Liver (tissue), 8 donors: ENCODE measurements at regions not wholly inside any gene's neighbourhood (a gene's known extent, or its start where the extent isn't known, plus 50 kb on each side); places are given as distances from the start of the nearest gene placed in this dataset.

Experiments
- DNase-seq: peaks from one replicate; pipeline ENCODE4 v3.0.0-alpha.2; 2017; ENCODE audit warnings: low spot score
- H3K27ac ChIP-seq, 2 donors: one replicate each; pipeline ENCODE4 v1.7.0; 2013; ENCODE audit warnings: inconsistent platforms in 2 of 2, low read length in 2 of 2, control low read depth in 1 of 2, low read depth in 1 of 2, mild to moderate bottlenecking in 1 of 2
- H3K27me3 ChIP-seq, 4 donors: one replicate each; pipeline versions ENCODE4 v1.6.1 to v1.7.0; 2013; ENCODE audit warnings: low read length in 3 of 4, inconsistent platforms in 1 of 4, mild to moderate bottlenecking in 1 of 4, moderate library complexity in 1 of 4; ENCODE audit not compliant: control insufficient read depth in 4 of 4, insufficient read depth in 4 of 4
- H3K36me3 ChIP-seq, 4 donors: one replicate each; pipeline versions ENCODE4 v1.6.1 to v1.7.0; 2013; ENCODE audit warnings: low read length in 3 of 4, mild to moderate bottlenecking in 3 of 4, low read depth in 1 of 4, moderate library complexity in 1 of 4; ENCODE audit not compliant: control insufficient read depth in 4 of 4, insufficient read depth in 3 of 4
- H3K4me1 ChIP-seq, 4 donors: one replicate each; pipeline versions ENCODE4 v1.6.1 to v1.7.0; 2013; ENCODE audit warnings: low read length in 3 of 4, mild to moderate bottlenecking in 3 of 4, moderate library complexity in 1 of 4; ENCODE audit not compliant: control insufficient read depth in 4 of 4, insufficient read depth in 4 of 4
- H3K4me3 ChIP-seq, 3 donors: one replicate each; pipeline versions ENCODE4 v1.6.1 to v1.7.0; 2013; ENCODE audit warnings: low read length in 3 of 3, control low read depth in 1 of 3, low read depth in 1 of 3, mild to moderate bottlenecking in 1 of 3
- H3K9ac ChIP-seq, 2 donors: one replicate each; pipeline ENCODE4 v1.7.0; 2013; ENCODE audit warnings: low read length in 2 of 2, mild to moderate bottlenecking in 2 of 2, moderate library complexity in 2 of 2, control low read depth in 1 of 2, low read depth in 1 of 2
- H3K9me3 ChIP-seq, 4 donors: one replicate each; pipeline versions ENCODE4 v1.6.1 to v1.7.0; 2013; ENCODE audit warnings: low read length in 3 of 4; ENCODE audit not compliant: control insufficient read depth in 4 of 4
- ATF3 ChIP-seq: IDR thresholded peaks from 2 replicates; pipeline ENCODE4 v1.6.1; 2016; ENCODE audit warnings: antibody characterized with exemption
- CTCF ChIP-seq: fragments of 150-350 bp; IDR thresholded peaks from 2 replicates; pipeline ENCODE4 v1.5.1; 2017; ENCODE audit warnings: improper control_type of control experiment, low read depth, low read length; ENCODE audit not compliant: missing input control
- EGR1 ChIP-seq, 2 donors: IDR thresholded peaks; 2 replicates each; pipeline ENCODE4 v1.6.1; 2016 to 2018; ENCODE audit warnings: antibody characterized with exemption in 2 of 2, low read depth in 2 of 2
- FOXA1 ChIP-seq: IDR thresholded peaks from 2 replicates; pipeline ENCODE4 v1.6.1; 2016; ENCODE audit warnings: antibody characterized with exemption
- GABPA ChIP-seq, 2 donors: IDR thresholded peaks in 1 of 2; conservative IDR thresholded peaks in 1 of 2; 2 replicates each; pipeline ENCODE4 v1.6.1; 2016; ENCODE audit warnings: antibody characterized with exemption in 2 of 2, mild to moderate bottlenecking in 1 of 2, moderate library complexity in 1 of 2
- HNF4G ChIP-seq: IDR thresholded peaks from 2 replicates; pipeline ENCODE4 v1.6.1; 2016; ENCODE audit warnings: antibody characterized with exemption
- JUND ChIP-seq, 2 donors: IDR thresholded peaks; 2 replicates each; pipeline ENCODE4 v1.6.1; 2016; ENCODE audit warnings: antibody characterized with exemption in 2 of 2
- NR2F2 ChIP-seq: IDR thresholded peaks from 2 replicates; pipeline ENCODE4 v1.6.1; 2016; ENCODE audit warnings: antibody characterized with exemption
- RAD21 ChIP-seq, 2 donors: IDR thresholded peaks; 2 replicates each; pipeline ENCODE4 v1.6.1; 2016; ENCODE audit warnings: antibody characterized with exemption in 2 of 2, mild to moderate bottlenecking in 2 of 2
- REST ChIP-seq: IDR thresholded peaks from 2 replicates; pipeline ENCODE4 v1.6.1; 2016; ENCODE audit warnings: antibody characterized with exemption, mild to moderate bottlenecking
- RXRA ChIP-seq, 2 donors: IDR thresholded peaks; 2 replicates each; pipeline ENCODE4 v1.6.1; 2017 to 2018; ENCODE audit warnings: antibody characterized with exemption in 2 of 2, mild to moderate bottlenecking in 1 of 2
- TAF1 ChIP-seq: conservative IDR thresholded peaks from 2 replicates; pipeline ENCODE4 v1.6.1; 2016; ENCODE audit warnings: antibody characterized with exemption, mild to moderate bottlenecking
- YY1 ChIP-seq: IDR thresholded peaks from 2 replicates; pipeline ENCODE4 v1.6.1; 2016; ENCODE audit warnings: antibody characterized with exemption, mild to moderate bottlenecking
- ZBTB33 ChIP-seq: IDR thresholded peaks from 2 replicates; pipeline ENCODE4 v1.6.1; 2016; ENCODE audit warnings: antibody characterized with exemption
- WGBS: extraction: QIAGEN DNeasy Blood & Tissue Kit; methylation state at CpG from one replicate; pipeline ENCODE4 v1.1.7; 2013; 5-methylcytosine and 5-hydroxymethylcytosine counted together
- donor health status: healthy.
- donor health status: healthy.
- donor health status: healthy.
- donor health status: healthy.
- donor health status: healthy.

GRCh38 chr9:74006935-74007334 is 490.2 kb upstream of the RORB start:
- Histone ChIP-seq H3K27ac (no peak overlapping the region), H3K36me3 (no peaks in the 10 kb centered on the region), H3K4me1 (no peaks in the 10 kb centered on the region), H3K9me3 (peaks cover 0 to 1% (median 0%) of the 10 kb centered on the region in 4 donors), H3K9ac (no peak overlapping the region), H3K27me3 (no peaks in the 10 kb centered on the region), H3K4me3 (no peak overlapping the region)
- no peak for TF ChIP-seq NR2F2
- peak; percentile 42 to 56 for TF ChIP-seq RAD21 (IDR thresholded peaks at IDR 0.05)
- 91% methylated on average over 2 of the region's 2 CpGs for WGBS
- no peak for DNase-seq

GRCh38 chr9:74007833-74008232 is 489.3 kb upstream of the RORB start:
- no peak overlapping the region for H3K27ac ChIP-seq
- H3K36me3 ChIP-seq = no peaks in the 10 kb centered on the region
- H3K27me3 ChIP-seq = no peaks in the 10 kb centered on the region
- no peaks in the 10 kb centered on the region for H3K4me1 ChIP-seq
- 89% methylated on average over 3 of the region's 3 CpGs for WGBS
- no peak overlapping the region for H3K4me3 ChIP-seq
- H3K9ac ChIP-seq = no peak overlapping the region
- no peak for DNase-seq
- no peak for TF ChIP-seq REST
- TF ChIP-seq RXRA (IDR thresholded peaks at IDR 0.05) = no peak
- no peak for TF ChIP-seq ZBTB33
- TF ChIP-seq HNF4G = no peak
- TF ChIP-seq GABPA (IDR thresholded peaks at IDR 0.05 in 1 of 2, conservative IDR thresholded peaks at IDR 0.05 in 1 of 2) = no peak
- no peak for TF ChIP-seq RAD21 (IDR thresholded peaks at IDR 0.05)
- no peak for TF ChIP-seq FOXA1
- TF ChIP-seq EGR1 (IDR thresholded peaks at IDR 0.05; ENCODE audit: low read depth in 2 of 2) = no peak
- TF ChIP-seq JUND (IDR thresholded peaks at IDR 0.05) = no peak
- TF ChIP-seq CTCF = no peak
- no peak for TF ChIP-seq ATF3
- TF ChIP-seq NR2F2 = no peak
- TF ChIP-seq TAF1 = no peak
- no peak for TF ChIP-seq YY1
- no peaks in the 10 kb centered on the region for H3K9me3 ChIP-seq
